Neural cell (in vitro differentiated cells): ENCODE measurements at regions not wholly inside any gene's neighbourhood (a gene's known extent, or its start where the extent isn't known, plus 50 kb on each side); places are given as distances from the start of the nearest gene placed in this dataset.

Experiments
- H2AFZ ChIP-seq: fragments of 200-600, 300-800 bp; sonication (generic), shearing (Covaris generic); 2 replicates; pipeline ENCODE4 v1.6.0; 2014; ENCODE audit warnings: low read depth, mild to moderate bottlenecking, antibody characterized with exemption, low read length, moderate library complexity
- H3F3A ChIP-seq: fragments of 200-600 bp; shearing (Covaris generic); 2 replicates; pipeline ENCODE4 v1.6.1; 2016; ENCODE audit warnings: mild to moderate bottlenecking, moderate library complexity, mixed read lengths, antibody characterized with exemption, low read length; ENCODE audit not compliant: insufficient read depth, poor library complexity, severe bottlenecking
- H3K27ac ChIP-seq: fragments of 200-600, 300-800 bp; sonication (generic), shearing (Covaris generic); 2 replicates; pipeline ENCODE4 v1.5.1; 2014; ENCODE audit warnings: mild to moderate bottlenecking, low read length, moderate library complexity
- H3K27me3 ChIP-seq: fragments of 300-800, 200-600 bp; sonication (generic), shearing (Covaris generic); 2 replicates; pipeline ENCODE4 v1.6.0; 2014; ENCODE audit warnings: mild to moderate bottlenecking, low read depth, low read length, moderate library complexity; ENCODE audit not compliant: insufficient read depth
- H3K36me3 ChIP-seq: fragments of 300-800, 200-600 bp; sonication (generic), shearing (Covaris generic); 2 replicates; pipeline ENCODE4 v1.5.1; 2014; ENCODE audit warnings: mild to moderate bottlenecking, antibody characterized with exemption, low read length, moderate library complexity; ENCODE audit not compliant: insufficient read depth
- H3K4me2 ChIP-seq: fragments of 300-800, 200-600 bp; sonication (generic), shearing (Covaris generic); 2 replicates; pipeline ENCODE4 v1.6.0; 2014; ENCODE audit warnings: mild to moderate bottlenecking, low read length
- H3K4me3 ChIP-seq: fragments of 300-800, 200-600 bp; sonication (generic), shearing (Covaris generic); 2 replicates; pipeline ENCODE4 v1.5.1; 2014; ENCODE audit warnings: mild to moderate bottlenecking, low read length, moderate library complexity
- H3K79me2 ChIP-seq: fragments of 200-600 bp; shearing (Covaris generic); replicated peaks from 2 replicates; pipeline ENCODE4 v1.6.0; 2014; ENCODE audit warnings: mild to moderate bottlenecking, low read length, moderate library complexity; ENCODE audit not compliant: insufficient read depth
- H3K9ac ChIP-seq: fragments of 300-800, 200-600 bp; sonication (generic), shearing (Covaris generic); 2 replicates; pipeline ENCODE4 v1.6.1; 2016; ENCODE audit warnings: mild to moderate bottlenecking, low read length, mixed read lengths
- H3K9me2 ChIP-seq: fragments of 200-600 bp; shearing (Covaris generic); 2 replicates; pipeline ENCODE4 v1.6.1; 2016; ENCODE audit warnings: mild to moderate bottlenecking, low read length, mixed read lengths; ENCODE audit not compliant: insufficient read depth
- H3K9me3 ChIP-seq: fragments of 200-600, 300-800 bp; sonication (generic), shearing (Covaris generic); 2 replicates; pipeline ENCODE4 v1.6.1; 2016; ENCODE audit warnings: mild to moderate bottlenecking, mixed run types, low read length, moderate library complexity, mixed read lengths
- H4K20me1 ChIP-seq: fragments of 200-600 bp; shearing (Covaris generic); 2 replicates; pipeline ENCODE4 v1.6.1; 2016; ENCODE audit warnings: mild to moderate bottlenecking, mixed run types; ENCODE audit not compliant: insufficient read depth
- CTCF ChIP-seq: fragments of 450-650 bp; IDR thresholded peaks from 2 replicates; pipeline ENCODE4 v1.5.1; 2014; ENCODE audit warnings: antibody characterized with exemption, mild to moderate bottlenecking, moderate library complexity; ENCODE audit not compliant: poor library complexity, severe bottlenecking
- EP300 ChIP-seq: fragments of 450-650 bp; conservative IDR thresholded peaks from 2 replicates; pipeline ENCODE4 v1.6.1; 2014; ENCODE audit warnings: antibody characterized with exemption, mild to moderate bottlenecking, moderate library complexity; ENCODE audit not compliant: poor library complexity, severe bottlenecking
- EZH2 ChIP-seq: fragments of 200-600, 300-800 bp; shearing (Covaris generic), sonication (generic); IDR thresholded peaks from 2 replicates; pipeline ENCODE4 v1.6.1; 2014; ENCODE audit warnings: antibody characterized with exemption, low read length, borderline replicate concordance, mild to moderate bottlenecking; ENCODE audit not compliant: insufficient read depth, poor library complexity, severe bottlenecking
- MXI1 ChIP-seq: fragments of 450-650 bp; conservative IDR thresholded peaks from 2 replicates; pipeline ENCODE4 v1.6.1; 2014; ENCODE audit warnings: antibody characterized with exemption, mild to moderate bottlenecking; ENCODE audit not compliant: poor library complexity, severe bottlenecking
- POLR2AphosphoS5 ChIP-seq: IDR thresholded peaks from 2 replicates; pipeline ENCODE4 v1.6.1; 2012
- RAD21 ChIP-seq: fragments of 450-650 bp; conservative IDR thresholded peaks from 2 replicates; pipeline ENCODE4 v1.6.1; 2014; ENCODE audit warnings: antibody characterized with exemption, mild to moderate bottlenecking, moderate library complexity
- REST ChIP-seq: IDR thresholded peaks from 2 replicates; pipeline ENCODE4 v1.6.1; 2012; ENCODE audit warnings: borderline replicate concordance
- SMC3 ChIP-seq: fragments of 450-650 bp; conservative IDR thresholded peaks from 2 replicates; pipeline ENCODE4 v1.6.1; 2014; ENCODE audit warnings: antibody characterized with exemption, mild to moderate bottlenecking, moderate library complexity; ENCODE audit not compliant: poor library complexity
- TAF1 ChIP-seq: IDR thresholded peaks from 2 replicates; pipeline ENCODE4 v1.6.1; 2012; ENCODE audit warnings: low read depth

- H2AFZ ChIP-seq = no peak overlapping the region
- H3K27me3 ChIP-seq = no peaks in the 10 kb centered on the region
- H3K4me3 ChIP-seq = no peak overlapping the region
- H3K9me2 ChIP-seq = no peaks in the 10 kb centered on the region
- no peaks in the 10 kb centered on the region for H3K36me3 ChIP-seq
- no peaks in the 10 kb centered on the region for H4K20me1 ChIP-seq
- H3F3A ChIP-seq = no peaks in the 10 kb centered on the region
- H3K27ac ChIP-seq = no peak overlapping the region
- H3K4me2 ChIP-seq = no peak overlapping the region
- H3K9ac ChIP-seq = no peak overlapping the region
- H3K9me3 ChIP-seq = no peaks in the 10 kb centered on the region
- TF ChIP-seq MXI1 = no peak
- TF ChIP-seq EZH2 = no peak
- TF ChIP-seq SMC3 = no peak
- TF ChIP-seq TAF1 = no peak
- TF ChIP-seq RAD21 = no peak
- no peak for TF ChIP-seq EP300
- TF ChIP-seq POLR2AphosphoS5 = no peak
- TF ChIP-seq CTCF = no peak
- TF ChIP-seq REST = no peak
- no peaks in the 10 kb centered on the region for H3K79me2 ChIP-seq
These were observed 640.6 kb downstream of the PCDH7 start for GRCh38 chr4:31360786-31361185.

- H3K9me2 ChIP-seq = no peaks in the 10 kb centered on the region
- no peaks in the 10 kb centered on the region for H3K36me3 ChIP-seq
- H3K4me3 ChIP-seq = no peak overlapping the region
- no peaks in the 10 kb centered on the region for H3F3A ChIP-seq
- H3K27me3 ChIP-seq = no peaks in the 10 kb centered on the region
- H3K79me2 ChIP-seq = no peaks in the 10 kb centered on the region
- no peak overlapping the region for H3K27ac ChIP-seq
- no peak overlapping the region for H3K4me2 ChIP-seq
- no peak overlapping the region for H3K9ac ChIP-seq
- no peaks in the 10 kb centered on the region for H4K20me1 ChIP-seq
- no peaks in the 10 kb centered on the region for H3K9me3 ChIP-seq
- H2AFZ ChIP-seq = no peak overlapping the region
- no peak for TF ChIP-seq CTCF
These were observed 642.6 kb downstream of the PCDH7 start for GRCh38 chr4:31362756-31363155.
